Epithelial cell of esophagus (primary cell): ENCODE measurements at regions not wholly inside any gene's neighbourhood (a gene's known extent, or its start where the extent isn't known, plus 50 kb on each side); places are given as distances from the start of the nearest gene placed in this dataset.
"Not testable (repeated sequence)": the region's sequence is repeated elsewhere in the genome, so short reads cannot be mapped to it uniquely, and the experiment has no call there.

Experiments used
- DNase-seq: peaks from one replicate; pipeline ENCODE4 v3.0.0; 2010; ENCODE audit warnings: low read depth
- H3K4me3 ChIP-seq: 2 replicates; pipeline ENCODE4 v1.5.1; 2011; ENCODE audit warnings: mild to moderate bottlenecking, low read length, control low read depth
- CTCF ChIP-seq: IDR thresholded peaks from 2 replicates; pipeline ENCODE4 v1.5.1; 2011; ENCODE audit warnings: low read depth, mild to moderate bottlenecking, low read length, control low read depth, inconsistent platforms; ENCODE audit not compliant: insufficient read depth; ENCODE audit errors: missing control alignments

GRCh38 chr2:116269040-116269439 is 1545.5 kb upstream of the DDX18 start:
- no peak for DNase-seq
- TF ChIP-seq CTCF, result no peak
- H3K4me3 ChIP-seq, result no peak overlapping the region

GRCh38 chr2:116304328-116304727 is 1510.2 kb upstream of the DDX18 start:
- no peak for DNase-seq
- H3K4me3 ChIP-seq, result no peak overlapping the region
- no peak for TF ChIP-seq CTCF

GRCh38 chr2:116317111-116317510 is 1497.4 kb upstream of the DDX18 start:
- no peak for TF ChIP-seq CTCF
- no peak overlapping the region for H3K4me3 ChIP-seq
- no peak for DNase-seq

GRCh38 chr2:116318551-116318950 is 1495.9 kb upstream of the DDX18 start:
- not testable (repeated sequence) for DNase-seq, H3K4me3 ChIP-seq

- no peak for DNase-seq
- H3K4me3 ChIP-seq, result no peak overlapping the region
- no peak for TF ChIP-seq CTCF
Measured at GRCh38 chr2:116319001-116319400, 1495.5 kb upstream of the DDX18 start.

GRCh38 chr2:116319935-116320334 is 1494.6 kb upstream of the DDX18 start:
- H3K4me3 ChIP-seq, result no peak overlapping the region
- no peak for TF ChIP-seq CTCF
- DNase-seq, result no peak

- no peak overlapping the region for H3K4me3 ChIP-seq
- TF ChIP-seq CTCF, result no peak
- no peak for DNase-seq
Measured at GRCh38 chr2:116329280-116329679, 1485.2 kb upstream of the DDX18 start.

GRCh38 chr2:116340690-116341089 is 1473.8 kb upstream of the DDX18 start:
- TF ChIP-seq CTCF, result no peak
- H3K4me3 ChIP-seq, result no peak overlapping the region
- no peak for DNase-seq
